A549 (cell line): ENCODE measurements at regions not wholly inside any gene's neighbourhood (a gene's known extent, or its start where the extent isn't known, plus 50 kb on each side); places are given as distances from the start of the nearest gene placed in this dataset.

Experiments used
- ATAC-seq, 2 experiments: fragments of 200-7000 bp in 1 of 2; fragments of >200 bp in 1 of 2; cut with Nextera tagmentation in 1 of 2; cut with Tn5 transposase in 1 of 2; 3 replicates each; pipeline versions ENCODE4 v1.8.0 to v1.9.1; 2018 to 2020; ENCODE audit warnings: mild to moderate bottlenecking in 1 of 2, moderate library complexity in 1 of 2
- CTCF ChIA-PET: fragments of 300-600 bp; sonication (Branson Sonifier 250); formaldehyde crosslinking; extraction: SDS; loops from one replicate; lab custom pipeline; 2021; ENCODE audit warnings: antibody characterized with exemption, inconsistent platforms; lab: Yijun Ruan, JAX
- POLR2A ChIA-PET: fragments of 350-600 bp; formaldehyde crosslinking; extraction: SDS; loops from one replicate; lab custom pipeline; 2021; ENCODE audit warnings: antibody characterized with exemption, inconsistent platforms; lab: Yijun Ruan, JAX
- DNase-seq, 2 experiments: peaks; one replicate each; pipeline versions ENCODE4 v3.0.0 to v3.0.0-alpha.2; 2011 to 2016; ENCODE audit warnings: low read depth in 1 of 2, low spot score in 1 of 2
- FAIRE-seq: peaks from 2 replicates; lab custom pipeline; 2011; peaks lifted over from hg19 to GRCh38; lab: Jason Lieb, UNC
- H3K27ac ChIP-seq, 2 experiments: fragments of >200 bp; sonication (Bioruptor Twin); formaldehyde crosslinking; 3 replicates each; pipeline ENCODE4 v1.5.1; 2016 to 2017
- H3K4me1 ChIP-seq: fragments of >200 bp; sonication (Bioruptor Twin); formaldehyde crosslinking; 3 replicates; pipeline ENCODE4 v1.6.1; 2016
- H3K4me2 ChIP-seq: fragments of >200 bp; sonication (Bioruptor Twin); formaldehyde crosslinking; 3 replicates; pipeline ENCODE4 v1.6.1; 2016
- H3K4me3 ChIP-seq: fragments of >200 bp; sonication (Bioruptor Twin); formaldehyde crosslinking; 3 replicates; pipeline ENCODE4 v1.5.1; 2016
- H3K9me3 ChIP-seq: fragments of >200 bp; sonication (Bioruptor Twin); formaldehyde crosslinking; 3 replicates; pipeline ENCODE4 v1.6.1; 2016
- BCL3 ChIP-seq: fragments of >200 bp; sonication (Bioruptor Twin); formaldehyde crosslinking; IDR thresholded peaks from 3 replicates; pipeline ENCODE4 v1.6.1; 2016
- CBX8 ChIP-seq: fragments of 200-600 bp; sonication (generic); IDR thresholded peaks from 2 replicates; pipeline ENCODE4 v1.6.1; 2016
- CHD2 ChIP-seq: fragments of 150-350 bp; IDR thresholded peaks from 2 replicates; pipeline ENCODE4 v1.6.1; 2014; ENCODE audit warnings: low read length; ENCODE audit not compliant: partially characterized antibody
- EHF ChIP-seq: fragments of 250-450 bp; sonication (Bioruptor Pico); IDR thresholded peaks from 2 replicates; pipeline ENCODE4 v1.5.0; 2020; ENCODE audit warnings: mild to moderate bottlenecking
- EP300 ChIP-seq, 2 experiments: fragments of >200 bp; sonication (Bioruptor Twin); formaldehyde crosslinking; IDR thresholded peaks; 2 replicates in 1 of 2; 3 replicates in 1 of 2; pipeline ENCODE4 v1.6.1; 2016 to 2017
- FOSB ChIP-seq: fragments of 250-450 bp; sonication (Bioruptor Pico); IDR thresholded peaks from 2 replicates; pipeline ENCODE4 v1.5.0; 2020; ENCODE audit warnings: mild to moderate bottlenecking, moderate library complexity
- FOSL2 ChIP-seq, 2 experiments: fragments of 450-650 bp in 1 of 2; fragments of >200 bp in 1 of 2; sonication (Bioruptor Twin) in 1 of 2; formaldehyde crosslinking; IDR thresholded peaks; 2 replicates each; pipeline versions ENCODE4 v1.5.0 to v1.6.1; 2016 to 2020; ENCODE audit warnings: mild to moderate bottlenecking in 1 of 2, moderate library complexity in 1 of 2
- FOXS1 ChIP-seq: fragments of 250-450 bp; sonication (Bioruptor Pico); IDR thresholded peaks from 2 replicates; pipeline ENCODE4 v1.5.0; 2020; ENCODE audit warnings: mild to moderate bottlenecking, moderate library complexity
- GATA3 ChIP-seq: IDR thresholded peaks from 2 replicates; pipeline ENCODE4 v1.6.1; 2012; ENCODE audit warnings: borderline replicate concordance
- HES2 ChIP-seq: fragments of >200 bp; sonication (Bioruptor Twin); formaldehyde crosslinking; IDR thresholded peaks from 2 replicates; pipeline ENCODE4 v1.6.1; 2016
- HEYL ChIP-seq: fragments of 250-450 bp; sonication (Bioruptor Pico); IDR thresholded peaks from 2 replicates; pipeline ENCODE4 v1.8.0; 2021; ENCODE audit warnings: mild to moderate bottlenecking, moderate library complexity
- HMGXB4 ChIP-seq: fragments of 250-450 bp; sonication (Bioruptor Pico); IDR thresholded peaks from 2 replicates; pipeline ENCODE4 v1.5.0; 2021; ENCODE audit warnings: mild to moderate bottlenecking, moderate library complexity, borderline replicate concordance
- HOXA7 ChIP-seq: fragments of 250-450 bp; sonication (Bioruptor Pico); IDR thresholded peaks from 2 replicates; pipeline ENCODE4 v1.5.0; 2020; ENCODE audit warnings: mild to moderate bottlenecking, moderate library complexity
- HOXB5 ChIP-seq: fragments of 250-450 bp; sonication (Bioruptor Pico); IDR thresholded peaks from 2 replicates; pipeline ENCODE4 v1.5.0; 2020; ENCODE audit warnings: mild to moderate bottlenecking, moderate library complexity
- JUNB ChIP-seq: fragments of >200 bp; sonication (Bioruptor Twin); formaldehyde crosslinking; IDR thresholded peaks from 2 replicates; pipeline ENCODE4 v1.6.1; 2016
- KDM1A ChIP-seq: fragments of 200-600 bp; sonication (generic); IDR thresholded peaks from 2 replicates; pipeline ENCODE4 v1.6.1; 2016; ENCODE audit warnings: low read depth, mild to moderate bottlenecking
- KDM5A ChIP-seq: fragments of 200-600 bp; sonication (generic); IDR thresholded peaks from 2 replicates; pipeline ENCODE4 v1.6.1; 2016; ENCODE audit warnings: antibody characterized with exemption, mild to moderate bottlenecking
- MAZ ChIP-seq: fragments of 150-350 bp; IDR thresholded peaks from 2 replicates; pipeline ENCODE4 v1.6.1; 2014; ENCODE audit warnings: antibody characterized with exemption, low read depth, low read length, borderline replicate concordance
- MYC ChIP-seq: IDR thresholded peaks from 2 replicates; pipeline ENCODE4 v1.6.1; 2012; ENCODE audit warnings: mild to moderate bottlenecking, inconsistent platforms, low read length, improper control_type of control experiment, borderline replicate concordance
- NR3C1 ChIP-seq: fragments of >200 bp; sonication (Bioruptor Twin); formaldehyde crosslinking; IDR thresholded peaks from 3 replicates; pipeline ENCODE4 v1.6.1; 2017
- PBX3 ChIP-seq: IDR thresholded peaks from 2 replicates; pipeline ENCODE4 v1.6.1; 2012
- RNF2 ChIP-seq: fragments of 200-600 bp; sonication (generic); IDR thresholded peaks from 2 replicates; pipeline ENCODE4 v1.6.1; 2016; ENCODE audit warnings: low read depth, mild to moderate bottlenecking, antibody characterized with exemption, moderate library complexity, borderline replicate concordance
- SMC3 ChIP-seq: fragments of >200 bp; sonication (Bioruptor Twin); formaldehyde crosslinking; IDR thresholded peaks from 3 replicates; pipeline ENCODE4 v1.6.1; 2018; ENCODE audit warnings: inconsistent platforms
- TP53 ChIP-seq: fragments of 250-450 bp; sonication (Bioruptor Pico); IDR thresholded peaks from 2 replicates; pipeline ENCODE4 v1.5.0; 2021; ENCODE audit warnings: mild to moderate bottlenecking, moderate library complexity
- ZFP36 ChIP-seq: fragments of 450-650 bp; IDR thresholded peaks from 2 replicates; pipeline ENCODE4 v1.6.1; 2014; ENCODE audit warnings: borderline replicate concordance; ENCODE audit not compliant: partially characterized antibody
- ZNF302 ChIP-seq: fragments of 250-450 bp; sonication (Bioruptor Pico); IDR thresholded peaks from 2 replicates; pipeline ENCODE4 v1.9.0; 2021; ENCODE audit warnings: inconsistent platforms, mild to moderate bottlenecking, moderate library complexity
- WGBS: methylation state at CpG from one replicate; pipeline ENCODE4 v1.1.6; 2017; ENCODE audit errors: missing lambda C conversion rate; 5-methylcytosine and 5-hydroxymethylcytosine counted together

- no peak for FAIRE-seq
- WGBS = 64% methylated on average over 3 of the region's 3 CpGs
- Histone ChIP-seq H3K4me3 (no peak overlapping the region), H3K4me1 (peaks cover 4% of the 10 kb centered on the region; the same call in 2 of the 3 replicates), H3K9me3 (peaks cover 19% of the 10 kb centered on the region; the same call in 2 of the 3 replicates), H3K4me2 (no peak overlapping the region), H3K27ac (no peak overlapping the region)
- ATAC-seq = no peak
- TF ChIP-seq FOSB (CRISPR knock-in tag) (no peak), HOXA7 (CRISPR knock-in tag) (no peak), ZNF302 (no peak), FOXS1 (CRISPR knock-in tag) (no peak), MAZ (no peak), GATA3 (no peak), HES2 (no peak), SMC3 (no peak), HOXB5 (CRISPR knock-in tag) (no peak), KDM1A (no peak)
- ChIA-PET CTCF (interaction anchor here (0.5 to 5.1 kb wide), 8 partner anchors 15 to 81 kb away, joined by 3 to 27 read pairs (median 6); no protein-coding TSS in a partner anchor), POLR2A (no interaction called here)
- peak in 1 of 2 experiments; percentile 11 for DNase-seq
These were observed 87.9 kb downstream of the ZNF467 start for GRCh38 chr7:149685455-149685854.

- FAIRE-seq (no peak), ATAC-seq (no peak), DNase-seq (no peak)
- POLR2A ChIA-PET = no interaction called here
- TF ChIP-seq CBX8 (no peak), HEYL (CRISPR knock-in tag) (no peak), BCL3 (no peak), EP300 (IDR thresholded peaks at IDR 0.05) (no peak), MYC (no peak), KDM1A (no peak), RNF2 (no peak), HMGXB4 (CRISPR knock-in tag) (no peak), ZFP36 (no peak), TP53 (CRISPR knock-in tag) (no peak), NR3C1 (no peak), PBX3 (no peak), KDM5A (no peak), FOSL2 (IDR thresholded peaks at IDR 0.05) (no peak), FOSL2 (CRISPR knock-in tag; IDR thresholded peaks at IDR 0.05) (no peak), FOSB (CRISPR knock-in tag) (no peak), JUNB (no peak), EHF (CRISPR knock-in tag) (no peak), CHD2 (no peak), MAZ (no peak)
- CTCF ChIA-PET = interaction anchor here (1.0 to 5.1 kb wide), 5 partner anchors 13 to 59 kb away, joined by 3 to 27 read pairs (median 13); no protein-coding TSS in a partner anchor
- peaks cover 16% of the 10 kb centered on the region; the same call in 2 of the 3 replicates for H3K9me3 ChIP-seq
- no peaks in the 10 kb centered on the region for H3K4me1 ChIP-seq
- 48% methylated on average over 2 of the region's 2 CpGs for WGBS
- no peak overlapping the region for H3K4me3 ChIP-seq
- H3K4me2 ChIP-seq = no peak overlapping the region
- H3K27ac ChIP-seq = no peak overlapping the region
These were observed 89.5 kb downstream of the ZNF467 start for GRCh38 chr7:149683898-149684297.
